Left colon (tissue), 2 donors: ENCODE measurements at regions not wholly inside any gene's neighbourhood (a gene's known extent, or its start where the extent isn't known, plus 50 kb on each side); places are given as distances from the start of the nearest gene placed in this dataset.
"Not testable (repeated sequence)": the region's sequence is repeated elsewhere in the genome, so short reads cannot be mapped to it uniquely, and the experiment has no call there.

Experiments
- ATAC-seq: fragments of 200-7000 bp; cut with Tn5 transposase; one replicate; pipeline ENCODE4 v1.9.1; 2020; ENCODE audit warnings: mild to moderate bottlenecking, moderate library complexity
- DNase-seq, 2 donors: peaks; one replicate each; pipeline ENCODE4 v3.0.0-alpha.2; 2020
- intact Hi-C, 2 donors: fragments of 100-400 bp; cut with DNase I in 1 of 2; cut with micrococcal nuclease in 1 of 2; formaldehyde crosslinking; loops; one replicate each; pipeline versions ENCODE4 v1.11.2 to v1.14.0; 2022; cut with DNase I, micrococcal nuclease
- donor health status: DM: no; HTN: no; CAD: no.
- donor health status: DM: yes; HTN: yes; CAD: no.

- intact Hi-C loops = no loop called here
- ATAC-seq = peak; percentile 43
- no peak for DNase-seq
Measured at GRCh38 chr1:90831910-90832309, 114.8 kb upstream of the BARHL2 start.

GRCh38 chr1:90826834-90827233 lies 109.7 kb upstream of the BARHL2 start:
- DNase-seq = no peak
- ATAC-seq = no peak
- intact Hi-C loops = no loop called here

GRCh38 chr1:90826024-90826423 lies 108.9 kb upstream of the BARHL2 start:
- no peak for DNase-seq
- intact Hi-C loops = no loop called here
- no peak for ATAC-seq

- no peak for DNase-seq
- no peak for ATAC-seq
- intact Hi-C loops = no loop called here
Measured at GRCh38 chr1:90824551-90824950, 107.4 kb upstream of the BARHL2 start.

GRCh38 chr1:90823686-90824085 lies 106.6 kb upstream of the BARHL2 start:
- no peak for DNase-seq
- ATAC-seq = no peak

GRCh38 chr1:90821788-90822359 lies 104.8 kb upstream of the BARHL2 start:
- DNase-seq = no peak

More at GRCh38 chr1:90823686-90824085, 106.6 kb upstream of the BARHL2 start:
- intact Hi-C loops = no loop called here

GRCh38 chr1:90821152-90821787 lies 104.2 kb upstream of the BARHL2 start:
- ATAC-seq = no peak
- no peak for DNase-seq
- intact Hi-C loops = no loop called here

More at GRCh38 chr1:90821788-90822359, 104.8 kb upstream of the BARHL2 start:
- intact Hi-C loops = no loop called here
- no peak for ATAC-seq

GRCh38 chr1:90820745-90821144 lies 103.6 kb upstream of the BARHL2 start:
- intact Hi-C loops = no loop called here
- DNase-seq (no peak), ATAC-seq (no peak)

- DNase-seq (no peak), ATAC-seq (no peak)
- intact Hi-C loops = no loop called here
Measured at GRCh38 chr1:90817399-90817798, 100.3 kb upstream of the BARHL2 start.

- DNase-seq, ATAC-seq, intact Hi-C loops: not testable (repeated sequence)
Measured at GRCh38 chr1:90812237-90812636, 95.1 kb upstream of the BARHL2 start.

- intact Hi-C loops, DNase-seq, ATAC-seq: not testable (repeated sequence)
Measured at GRCh38 chr1:90811444-90811950, 94.4 kb upstream of the BARHL2 start.

- ATAC-seq (no peak), DNase-seq (no peak)
- intact Hi-C loops = no loop called here
Measured at GRCh38 chr1:90810681-90811080, 93.6 kb upstream of the BARHL2 start.

GRCh38 chr1:90809996-90810395 lies 92.9 kb upstream of the BARHL2 start:
- intact Hi-C loops = no loop called here
- DNase-seq = no peak
- ATAC-seq = no peak

GRCh38 chr1:90809093-90809492 lies 92.0 kb upstream of the BARHL2 start:
- ATAC-seq (no peak), DNase-seq (no peak)
- intact Hi-C loops = no loop called here

- intact Hi-C loops = no loop called here
- DNase-seq (no peak), ATAC-seq (no peak)
Measured at GRCh38 chr1:90807329-90807728, 90.2 kb upstream of the BARHL2 start.

- intact Hi-C loops = no loop called here
- ATAC-seq (no peak), DNase-seq (no peak)
Measured at GRCh38 chr1:90802622-90803021, 85.5 kb upstream of the BARHL2 start.

GRCh38 chr1:90800012-90800717 lies 83.1 kb upstream of the BARHL2 start:
- intact Hi-C loops = no loop called here

GRCh38 chr1:90799326-90799725 lies 82.2 kb upstream of the BARHL2 start:
- no peak for DNase-seq
- intact Hi-C loops = no loop called here

More at GRCh38 chr1:90800012-90800717, 83.1 kb upstream of the BARHL2 start:
- ATAC-seq (no peak), DNase-seq (no peak)

GRCh38 chr1:90798883-90799282 lies 81.8 kb upstream of the BARHL2 start:
- ATAC-seq (no peak), DNase-seq (no peak)
- intact Hi-C loops = no loop called here

More at GRCh38 chr1:90799326-90799725, 82.2 kb upstream of the BARHL2 start:
- ATAC-seq = no peak

GRCh38 chr1:90798344-90798743 lies 81.2 kb upstream of the BARHL2 start:
- DNase-seq (no peak), ATAC-seq (no peak)
- intact Hi-C loops = no loop called here
